Left ventricle myocardium inferior (tissue), 1 donor: ENCODE measurements at regions not wholly inside any gene's neighbourhood (a gene's known extent, or its start where the extent isn't known, plus 50 kb on each side); places are given as distances from the start of the nearest gene placed in this dataset.

ENCODE experiments used
- DNase-seq: peaks from one replicate; pipeline ENCODE4 v3.0.0-alpha.2; 2020
- H3K27ac ChIP-seq: fragments of 200-600 bp; replicated peaks from 2 replicates; pipeline ENCODE4 v1.8.0; 2021
- H3K27me3 ChIP-seq: fragments of 200-600 bp; 2 replicates; pipeline ENCODE4 v1.8.0; 2021; ENCODE audit warnings: low read depth
- H3K36me3 ChIP-seq: fragments of 200-600 bp; 2 replicates; pipeline ENCODE4 v1.8.0; 2021
- H3K4me1 ChIP-seq: fragments of 200-600 bp; 2 replicates; pipeline ENCODE4 v1.8.0; 2021
- H3K4me3 ChIP-seq: fragments of 200-600 bp; 2 replicates; pipeline ENCODE4 v1.8.0; 2021; ENCODE audit warnings: mild to moderate bottlenecking, moderate library complexity
- H3K9me3 ChIP-seq: fragments of 200-600 bp; replicated peaks from 2 replicates; pipeline ENCODE4 v1.8.0; 2021
- CTCF ChIP-seq: fragments of 200-600 bp; IDR thresholded peaks from 2 replicates; pipeline ENCODE4 v1.8.0; 2021; ENCODE audit warnings: antibody characterized with exemption, mild to moderate bottlenecking, borderline replicate concordance
- intact Hi-C: fragments of 100-400 bp; cut with micrococcal nuclease; formaldehyde crosslinking; loops from one replicate; pipeline ENCODE4 v1.11.0; 2022
- donor health status: DM: no; HTN: yes; CAD: no; lungs with severe emphysema.

DNA sequence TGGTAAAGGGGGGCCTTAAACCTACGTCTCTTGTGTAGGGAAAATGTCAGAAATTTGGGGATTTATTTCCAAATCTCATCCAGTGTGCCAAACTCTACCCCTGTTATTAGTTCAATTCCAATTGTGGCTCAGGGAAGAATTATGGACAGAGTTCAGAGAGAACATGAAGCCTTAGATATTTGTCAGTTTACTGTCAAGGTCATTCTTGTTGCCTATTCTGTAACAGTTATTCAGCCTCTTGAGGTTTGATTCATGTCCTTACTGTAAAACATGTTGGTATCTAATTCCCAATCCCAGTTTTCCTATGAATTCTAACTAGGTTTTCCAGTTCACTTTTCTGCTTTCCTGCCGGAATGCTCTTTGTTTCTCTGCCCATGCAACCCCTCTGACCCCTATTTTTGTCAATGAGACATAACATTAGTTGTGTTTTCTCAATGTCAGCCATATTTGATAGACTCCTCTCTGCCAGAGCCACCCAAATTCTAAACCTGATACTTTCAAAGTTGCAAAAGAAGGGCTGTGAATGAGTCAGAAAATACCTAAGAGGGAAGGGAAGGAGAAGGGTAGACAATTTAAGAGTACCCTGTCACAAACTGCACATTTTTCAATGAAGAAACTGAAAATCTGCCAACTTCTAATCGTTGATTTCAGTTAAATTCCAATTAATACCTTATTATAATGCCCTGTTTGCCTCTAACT, 52.4 kb downstream of the ATOSA start:
- intact Hi-C loops = no loop called here
- no peak overlapping the region for H3K4me3 ChIP-seq
- H3K27me3 ChIP-seq = no peaks in the 10 kb centered on the region
- H3K4me1 ChIP-seq = peaks cover 30% of the 10 kb centered on the region
- DNase-seq = no peak
- H3K36me3 ChIP-seq = peaks cover 53% of the 10 kb centered on the region
- no peaks in the 10 kb centered on the region for H3K9me3 ChIP-seq
- no peak for TF ChIP-seq CTCF
- H3K27ac ChIP-seq = no peak overlapping the region

GRCh38 chr15:52624262-52624661, 54.9 kb downstream of the ATOSA start:
- intact Hi-C loops = no loop called here
- no peak for DNase-seq
- H3K27ac ChIP-seq = no peak overlapping the region
- H3K4me3 ChIP-seq = no peak overlapping the region
- peaks cover 30% of the 10 kb centered on the region for H3K4me1 ChIP-seq
- no peak for TF ChIP-seq CTCF
- H3K9me3 ChIP-seq = no peaks in the 10 kb centered on the region
- peaks cover 61% of the 10 kb centered on the region for H3K36me3 ChIP-seq
- no peaks in the 10 kb centered on the region for H3K27me3 ChIP-seq

GRCh38 chr15:52622791-52623190, 54.0 kb upstream of the ARPP19 start:
- intact Hi-C loops = no loop called here

GRCh38 chr15:52620496-52620895, 51.7 kb upstream of the ARPP19 start:
- no peak for TF ChIP-seq CTCF
- Histone ChIP-seq H3K36me3 (peaks cover 56% of the 10 kb centered on the region), H3K4me1 (peaks cover 23% of the 10 kb centered on the region), H3K9me3 (no peaks in the 10 kb centered on the region), H3K27ac (no peak overlapping the region), H3K4me3 (no peak overlapping the region), H3K27me3 (no peaks in the 10 kb centered on the region)
- intact Hi-C loops = no loop called here
- no peak for DNase-seq

More at GRCh38 chr15:52622791-52623190, 54.0 kb upstream of the ARPP19 start:
- no peak for TF ChIP-seq CTCF
- Histone ChIP-seq H3K4me1 (peaks cover 23% of the 10 kb centered on the region), H3K27ac (no peak overlapping the region), H3K4me3 (no peak overlapping the region), H3K36me3 (peaks cover 72% of the 10 kb centered on the region), H3K27me3 (no peaks in the 10 kb centered on the region), H3K9me3 (no peaks in the 10 kb centered on the region)
- no peak for DNase-seq
